NCI-H1105 (cell line): ENCODE measurements at regions not wholly inside any gene's neighbourhood (a gene's known extent, or its start where the extent isn't known, plus 50 kb on each side); places are given as distances from the start of the nearest gene placed in this dataset.

Experiments used
- DNase-seq: peaks from one replicate; lab custom pipeline; 2025; lab: John Stamatoyannopoulos, UW

GRCh38 chr3:101172516-101172915 is 147.9 kb downstream of the IMPG2 start:
- no peak for DNase-seq

- DNase-seq, result no peak
Observed at GRCh38 chr3:101171681-101172191, 148.6 kb downstream of the IMPG2 start.

GRCh38 chr3:101170806-101171558 is 149.4 kb downstream of the IMPG2 start:
- DNase-seq, result no peak

GRCh38 chr3:101170062-101170771 is 150.2 kb downstream of the IMPG2 start:
- no peak for DNase-seq

- no peak for DNase-seq
Observed at GRCh38 chr3:101169516-101169915, 150.9 kb downstream of the IMPG2 start.

GRCh38 chr3:101167376-101167775 is 153.0 kb downstream of the IMPG2 start:
- DNase-seq, result no peak

GRCh38 chr3:101166150-101166549 is 154.2 kb downstream of the IMPG2 start:
- no peak for DNase-seq

GRCh38 chr3:101163554-101163953 is 156.8 kb downstream of the IMPG2 start:
- DNase-seq, result no peak

GRCh38 chr3:101159478-101159877 is 160.9 kb downstream of the IMPG2 start:
- DNase-seq, result no peak

GRCh38 chr3:101158374-101158773 is 162.0 kb downstream of the IMPG2 start:
- DNase-seq, result no peak

GRCh38 chr3:101156787-101157345 is 163.5 kb downstream of the IMPG2 start:
- DNase-seq, result no peak

- DNase-seq, result no peak
Observed at GRCh38 chr3:101155825-101156224, 162.6 kb upstream of the ABI3BP start.

GRCh38 chr3:101154401-101154800 is 161.2 kb upstream of the ABI3BP start:
- no peak for DNase-seq

- no peak for DNase-seq
Observed at GRCh38 chr3:101151286-101151913, 158.2 kb upstream of the ABI3BP start.

- no peak for DNase-seq
Observed at GRCh38 chr3:101150504-101150903, 157.3 kb upstream of the ABI3BP start.

- DNase-seq, result no peak
Observed at GRCh38 chr3:101149707-101150106, 156.5 kb upstream of the ABI3BP start.

- DNase-seq, result no peak
Observed at GRCh38 chr3:101149251-101149650, 156.0 kb upstream of the ABI3BP start.

GRCh38 chr3:101148001-101148400 is 154.8 kb upstream of the ABI3BP start:
- no peak for DNase-seq

GRCh38 chr3:101146946-101147345 is 153.7 kb upstream of the ABI3BP start:
- DNase-seq, result no peak

- DNase-seq, result no peak
Observed at GRCh38 chr3:101144105-101144504, 150.9 kb upstream of the ABI3BP start.

GRCh38 chr3:101143012-101143411 is 149.8 kb upstream of the ABI3BP start:
- no peak for DNase-seq

GRCh38 chr3:101142160-101142559 is 148.9 kb upstream of the ABI3BP start:
- DNase-seq, result no peak

GRCh38 chr3:101141135-101141534 is 147.9 kb upstream of the ABI3BP start:
- no peak for DNase-seq
